ENCODE measurements at regions not wholly inside any gene's neighbourhood (a gene's known extent, or its start where the extent isn't known, plus 50 kb on each side); places are given as distances from the start of the nearest gene placed in this dataset.

DNA sequence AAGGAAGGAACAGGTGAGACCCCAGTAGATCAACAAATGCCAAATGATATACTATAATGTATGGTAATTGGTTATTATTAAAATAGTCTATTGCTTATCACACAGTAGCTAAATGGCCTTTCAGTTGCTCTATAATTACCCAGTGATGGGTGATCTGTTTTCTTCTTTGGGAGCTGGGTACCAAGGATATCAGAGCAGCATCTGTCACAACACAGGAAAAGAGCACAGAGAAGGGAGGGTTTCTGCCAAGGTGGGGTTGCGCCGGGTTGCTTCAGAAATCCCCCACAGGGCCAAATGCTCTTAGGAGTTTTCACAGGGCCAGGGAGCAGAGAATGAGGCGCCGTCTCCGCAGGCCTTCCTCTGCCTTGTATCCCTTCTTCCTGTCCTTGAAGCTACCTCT, 469.4 kb downstream of the INSC start:
- H3K9me3 ChIP-seq = no peaks in the 10 kb centered on the region
- no peaks in the 10 kb centered on the region for H3K4me1 ChIP-seq
- no peaks in the 10 kb centered on the region for H3K36me3 ChIP-seq
- H3K27ac ChIP-seq = no peak overlapping the region
- no peak overlapping the region for H3K4me3 ChIP-seq
- TF ChIP-seq EP300 (IDR thresholded peaks at IDR 0.05) (no peak), POLR2A (IDR thresholded peaks at IDR 0.05) (no peak), POLR2AphosphoS5 (IDR thresholded peaks at IDR 0.05) (no peak)
- TF ChIP-seq, protein P1, sequence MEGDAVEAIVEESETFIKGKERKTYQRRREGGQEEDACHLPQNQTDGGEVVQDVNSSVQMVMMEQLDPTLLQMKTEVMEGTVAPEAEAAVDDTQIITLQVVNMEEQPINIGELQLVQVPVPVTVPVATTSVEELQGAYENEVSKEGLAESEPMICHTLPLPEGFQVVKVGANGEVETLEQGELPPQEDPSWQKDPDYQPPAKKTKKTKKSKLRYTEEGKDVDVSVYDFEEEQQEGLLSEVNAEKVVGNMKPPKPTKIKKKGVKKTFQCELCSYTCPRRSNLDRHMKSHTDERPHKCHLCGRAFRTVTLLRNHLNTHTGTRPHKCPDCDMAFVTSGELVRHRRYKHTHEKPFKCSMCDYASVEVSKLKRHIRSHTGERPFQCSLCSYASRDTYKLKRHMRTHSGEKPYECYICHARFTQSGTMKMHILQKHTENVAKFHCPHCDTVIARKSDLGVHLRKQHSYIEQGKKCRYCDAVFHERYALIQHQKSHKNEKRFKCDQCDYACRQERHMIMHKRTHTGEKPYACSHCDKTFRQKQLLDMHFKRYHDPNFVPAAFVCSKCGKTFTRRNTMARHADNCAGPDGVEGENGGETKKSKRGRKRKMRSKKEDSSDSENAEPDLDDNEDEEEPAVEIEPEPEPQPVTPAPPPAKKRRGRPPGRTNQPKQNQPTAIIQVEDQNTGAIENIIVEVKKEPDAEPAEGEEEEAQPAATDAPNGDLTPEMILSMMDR (IDR thresholded peaks at IDR 0.05) = no peak
- ATAC-seq = no peak
- no peaks in the 10 kb centered on the region for H3K27me3 ChIP-seq
- WGBS, 2 donors (ENCODE audit: low coverage in 1 of 2) = 89% methylated on average over 5 of the region's 5 CpGs; no CpG with 5 or more reads in 1 of the 2 donors

DNA sequence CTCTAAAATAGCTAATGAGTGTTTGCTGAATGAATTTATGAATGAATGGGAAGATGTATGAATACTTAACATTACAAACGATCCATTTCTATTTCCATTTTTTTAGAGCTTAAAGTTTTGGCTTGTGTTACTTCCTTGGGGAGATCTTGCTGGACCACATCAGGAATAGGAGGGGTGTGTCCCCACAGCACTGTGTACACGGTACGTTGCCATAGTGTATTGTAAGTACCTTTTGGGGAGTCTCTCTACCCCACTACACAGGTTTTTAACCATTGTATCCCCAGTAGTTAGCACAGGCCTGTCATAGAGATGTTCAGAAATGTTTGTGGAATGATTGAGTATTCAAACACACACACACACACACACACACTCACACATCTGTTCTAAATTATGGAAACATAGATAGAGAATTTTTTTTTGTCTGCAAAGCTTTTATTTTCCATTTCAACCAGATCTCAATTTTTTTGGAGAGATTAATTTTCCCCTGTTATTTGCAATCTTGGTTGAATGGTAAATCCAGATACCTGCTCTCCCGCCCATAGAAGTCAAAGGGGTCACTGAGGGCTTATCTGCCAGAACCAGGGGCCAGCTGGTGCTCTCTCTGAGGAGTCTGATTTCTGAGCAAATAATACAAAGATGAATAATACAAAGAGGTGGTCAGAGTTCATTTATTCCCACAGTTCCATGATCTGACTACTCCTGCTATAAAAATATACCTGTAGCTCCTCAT, 471.0 kb downstream of the INSC start:
- Histone ChIP-seq H3K4me3 (no peak overlapping the region), H3K27me3 (no peaks in the 10 kb centered on the region), H3K9me3 (no peaks in the 10 kb centered on the region), H3K36me3 (no peaks in the 10 kb centered on the region), H3K27ac (no peak overlapping the region), H3K4me1 (no peaks in the 10 kb centered on the region)
- TF ChIP-seq, protein P1 (IDR thresholded peaks at IDR 0.05) = no peak
- no peak for TF ChIP-seq POLR2AphosphoS5 (IDR thresholded peaks at IDR 0.05)
- TF ChIP-seq POLR2A (IDR thresholded peaks at IDR 0.05) = no peak
- TF ChIP-seq EP300 (IDR thresholded peaks at IDR 0.05) = no peak
- ATAC-seq = no peak
- WGBS, 2 donors (ENCODE audit: low coverage in 1 of 2) = 61 to 68% methylated on average over 4 of the region's 4 CpGs

DNA sequence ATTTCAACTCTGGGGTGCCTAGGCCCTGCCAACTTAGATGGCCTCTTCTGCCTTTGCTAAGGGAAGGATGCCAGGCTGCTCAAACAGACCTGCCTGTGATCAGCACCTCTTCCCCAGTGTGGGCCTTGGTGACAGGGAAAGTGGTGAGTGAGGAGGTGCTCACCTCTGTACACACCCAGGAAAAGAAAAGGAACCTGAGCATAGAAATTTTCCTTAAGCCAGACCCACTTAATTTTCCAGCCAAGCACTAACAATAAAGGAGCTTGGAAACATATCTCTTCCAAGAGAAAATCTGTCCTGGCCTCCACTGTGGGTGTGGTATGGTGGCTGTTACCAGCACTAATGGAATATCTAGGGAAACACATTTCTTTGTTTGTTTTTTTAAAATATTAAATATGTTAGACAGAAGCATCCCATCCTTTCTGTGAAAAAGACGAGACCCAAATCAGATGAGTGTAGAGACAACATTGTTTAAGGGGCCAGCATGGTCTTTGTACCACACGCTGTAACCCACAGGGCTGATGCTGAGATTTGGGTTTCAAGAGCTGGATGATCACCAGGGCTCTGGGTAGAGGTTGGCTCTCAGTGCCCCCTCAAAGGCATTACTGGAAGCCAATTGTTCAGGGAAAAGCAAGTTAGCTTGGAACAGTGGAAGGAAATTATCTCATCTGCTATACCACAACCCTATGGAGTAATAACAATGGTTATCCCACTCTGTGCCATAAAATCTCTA, 472.2 kb downstream of the INSC start:
- 71 to 100% methylated on average over 1 to 2 of the region's 2 CpGs for WGBS, 2 donors (ENCODE audit: low coverage in 1 of 2)
- Histone ChIP-seq H3K27ac (no peak overlapping the region), H3K9me3 (no peaks in the 10 kb centered on the region), H3K36me3 (no peaks in the 10 kb centered on the region), H3K27me3 (no peaks in the 10 kb centered on the region), H3K4me1 (peaks cover 0 to 4% (median 0%) of the 10 kb centered on the region in 3 donors), H3K4me3 (no peak overlapping the region)
- no peak for TF ChIP-seq EP300 (IDR thresholded peaks at IDR 0.05)
- TF ChIP-seq, protein P1 (IDR thresholded peaks at IDR 0.05) = no peak
- no peak for TF ChIP-seq POLR2A (IDR thresholded peaks at IDR 0.05)
- TF ChIP-seq POLR2AphosphoS5 (IDR thresholded peaks at IDR 0.05) = no peak
- ATAC-seq = no peak

DNA sequence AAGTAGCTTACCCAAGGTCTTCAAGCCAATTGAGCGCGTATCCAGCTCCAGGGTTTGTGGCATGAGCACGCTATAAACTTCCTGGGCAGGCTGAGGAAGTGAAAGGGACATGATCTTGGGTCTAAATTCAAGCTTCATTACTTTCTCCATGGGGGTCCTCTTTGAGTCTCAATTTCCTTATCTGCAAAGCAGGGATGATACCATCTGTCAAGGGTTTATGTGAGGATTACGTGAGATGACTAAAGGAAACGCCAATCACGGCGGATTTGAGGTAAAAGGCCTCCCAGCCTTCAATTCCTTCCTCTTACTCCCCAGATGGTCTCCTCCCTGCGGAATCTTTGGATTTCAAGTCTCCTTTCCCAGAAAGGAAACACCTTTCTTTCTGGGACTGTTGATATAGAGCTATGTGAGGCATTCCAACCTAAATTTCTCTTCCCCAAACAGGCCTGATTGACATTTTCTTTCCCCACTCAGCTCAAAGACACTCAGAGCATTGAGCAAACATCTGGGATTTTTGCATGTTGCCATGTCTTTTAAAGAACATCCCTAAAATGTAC, 474.4 kb downstream of the INSC start:
- TF ChIP-seq, protein P1 (IDR thresholded peaks at IDR 0.05) = no peak
- TF ChIP-seq POLR2A (IDR thresholded peaks at IDR 0.05) (no peak), EP300 (IDR thresholded peaks at IDR 0.05) (no peak), POLR2AphosphoS5 (IDR thresholded peaks at IDR 0.05) (no peak)

More for the DNA sequence above, 474.4 kb downstream of the INSC start:
- no peaks in the 10 kb centered on the region for H3K27me3 ChIP-seq
- H3K27ac ChIP-seq = no peak overlapping the region
- H3K4me3 ChIP-seq = no peak overlapping the region
- H3K4me1 ChIP-seq = peaks cover 0 to 13% (median 0%) of the 10 kb centered on the region in 3 donors
- no peaks in the 10 kb centered on the region for H3K9me3 ChIP-seq
- no peaks in the 10 kb centered on the region for H3K36me3 ChIP-seq
- ATAC-seq = no peak
- 90 to 95% methylated on average over 4 to 8 of the region's 8 CpGs for WGBS, 2 donors (ENCODE audit: low coverage in 1 of 2)
